ENCODE measurements at regions not wholly inside any gene's neighbourhood (a gene's known extent, or its start where the extent isn't known, plus 50 kb on each side); places are given as distances from the start of the nearest gene placed in this dataset.

- no peak overlapping the region for H3K4me3 ChIP-seq (ENCODE audit: low read depth, low read length)
- TF ChIP-seq, protein P1, sequence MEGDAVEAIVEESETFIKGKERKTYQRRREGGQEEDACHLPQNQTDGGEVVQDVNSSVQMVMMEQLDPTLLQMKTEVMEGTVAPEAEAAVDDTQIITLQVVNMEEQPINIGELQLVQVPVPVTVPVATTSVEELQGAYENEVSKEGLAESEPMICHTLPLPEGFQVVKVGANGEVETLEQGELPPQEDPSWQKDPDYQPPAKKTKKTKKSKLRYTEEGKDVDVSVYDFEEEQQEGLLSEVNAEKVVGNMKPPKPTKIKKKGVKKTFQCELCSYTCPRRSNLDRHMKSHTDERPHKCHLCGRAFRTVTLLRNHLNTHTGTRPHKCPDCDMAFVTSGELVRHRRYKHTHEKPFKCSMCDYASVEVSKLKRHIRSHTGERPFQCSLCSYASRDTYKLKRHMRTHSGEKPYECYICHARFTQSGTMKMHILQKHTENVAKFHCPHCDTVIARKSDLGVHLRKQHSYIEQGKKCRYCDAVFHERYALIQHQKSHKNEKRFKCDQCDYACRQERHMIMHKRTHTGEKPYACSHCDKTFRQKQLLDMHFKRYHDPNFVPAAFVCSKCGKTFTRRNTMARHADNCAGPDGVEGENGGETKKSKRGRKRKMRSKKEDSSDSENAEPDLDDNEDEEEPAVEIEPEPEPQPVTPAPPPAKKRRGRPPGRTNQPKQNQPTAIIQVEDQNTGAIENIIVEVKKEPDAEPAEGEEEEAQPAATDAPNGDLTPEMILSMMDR (conservative IDR thresholded peaks at IDR 0.05; ENCODE audit: low read depth, low read length) = no peak
- DNase-seq (ENCODE audit: low read depth) = no peak
Measured at GRCh38 chr2:105504459-105504858, 105.6 kb upstream of the FHL2 start.

GRCh38 chr2:105502625-105503334, 103.9 kb upstream of the FHL2 start:
- no peak for DNase-seq (ENCODE audit: low read depth)
- H3K4me3 ChIP-seq (ENCODE audit: low read depth, low read length) = no peak overlapping the region
- TF ChIP-seq, protein P1 (conservative IDR thresholded peaks at IDR 0.05; ENCODE audit: low read depth, low read length) = no peak

DNA sequence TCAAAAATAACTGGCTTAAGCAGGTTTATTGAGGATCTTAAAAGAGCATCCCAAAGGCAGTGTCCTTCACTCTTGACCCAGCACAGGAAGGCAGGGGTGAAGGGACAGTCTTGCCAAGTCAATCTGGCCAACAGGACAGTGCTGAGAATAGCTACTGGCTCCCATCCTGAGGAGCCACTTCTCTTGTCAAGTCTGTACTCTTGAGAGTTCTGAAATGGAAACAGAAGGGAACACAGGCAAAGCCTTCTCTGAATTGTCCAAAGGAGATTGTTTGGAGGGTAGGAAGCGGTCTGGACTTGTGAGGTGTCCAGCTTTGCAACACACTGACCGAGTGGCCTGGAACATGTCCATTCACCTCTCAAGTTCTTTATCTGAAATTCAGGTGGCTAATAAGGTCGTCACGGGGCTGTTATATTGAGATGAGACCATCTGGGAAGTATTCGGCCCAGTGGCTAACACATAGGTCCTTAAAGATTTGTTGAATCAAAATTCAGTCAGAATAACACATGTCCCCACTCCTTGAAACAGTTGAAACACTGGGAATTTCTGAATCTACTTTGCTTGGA, 99.5 kb upstream of the FHL2 start:
- TF ChIP-seq, protein P1 (conservative IDR thresholded peaks at IDR 0.05; ENCODE audit: low read depth, low read length) = no peak
- no peak overlapping the region for H3K4me3 ChIP-seq (ENCODE audit: low read depth, low read length)
- DNase-seq (ENCODE audit: low read depth) = no peak

GRCh38 chr2:105497094-105497493, 98.2 kb upstream of the FHL2 start:
- H3K4me3 ChIP-seq (ENCODE audit: low read depth, low read length) = no peak overlapping the region
- no peak for DNase-seq (ENCODE audit: low read depth)

DNA sequence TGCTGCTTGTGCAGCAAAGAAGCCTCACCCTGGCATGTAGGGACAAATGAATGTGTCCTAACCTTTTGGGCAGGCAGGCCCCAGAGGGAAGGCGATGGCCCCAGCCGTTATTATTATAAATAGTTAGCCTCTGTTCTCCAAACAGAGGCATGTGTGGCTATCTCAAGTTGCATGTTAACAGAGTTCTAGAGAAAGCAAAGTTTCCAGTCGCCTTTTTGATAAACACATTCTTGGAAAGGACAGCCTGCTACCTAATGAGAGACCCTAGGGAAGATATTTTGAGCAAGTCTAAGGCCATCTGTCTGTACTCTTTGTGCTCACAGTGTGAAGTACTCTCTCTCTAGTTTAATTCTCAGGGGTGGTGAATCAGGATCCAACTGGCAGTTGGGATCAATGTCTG, 97.4 kb upstream of the FHL2 start:
- no peak overlapping the region for H3K4me3 ChIP-seq (ENCODE audit: low read depth, low read length)
- TF ChIP-seq, protein P1 (conservative IDR thresholded peaks at IDR 0.05; ENCODE audit: low read depth, low read length) = no peak
- no peak for DNase-seq (ENCODE audit: low read depth)

More at GRCh38 chr2:105497094-105497493, 98.2 kb upstream of the FHL2 start:
- TF ChIP-seq, protein P1 (conservative IDR thresholded peaks at IDR 0.05; ENCODE audit: low read depth, low read length) = no peak

GRCh38 chr2:105494683-105495425, 96.0 kb upstream of the FHL2 start:
- H3K4me3 ChIP-seq (ENCODE audit: low read depth, low read length) = no peak overlapping the region
- no peak for DNase-seq (ENCODE audit: low read depth)
- TF ChIP-seq, protein P1 (conservative IDR thresholded peaks at IDR 0.05; ENCODE audit: low read depth, low read length) = no peak
